Ascending aorta (tissue), 2 donors: ENCODE measurements at regions not wholly inside any gene's neighbourhood (a gene's known extent, or its start where the extent isn't known, plus 50 kb on each side); places are given as distances from the start of the nearest gene placed in this dataset.

Source experiments
- DNase-seq, 2 donors: peaks; one replicate each; pipeline ENCODE4 v3.0.0-alpha.2; 2019; ENCODE audit warnings: low spot score in 2 of 2
- H3K27ac ChIP-seq, 2 donors: fragments of 200-600 bp; sonication (generic); one replicate each; pipeline ENCODE4 v1.5.1; 2016 to 2017; ENCODE audit warnings: mild to moderate bottlenecking in 1 of 2
- H3K27me3 ChIP-seq: fragments of 200-600 bp; sonication (generic); one replicate; pipeline ENCODE4 v1.5.1; 2017
- H3K36me3 ChIP-seq, 2 donors: fragments of 200-600 bp; sonication (generic); one replicate each; pipeline ENCODE4 v1.5.1; 2016
- H3K4me1 ChIP-seq, 2 donors: fragments of 200-600 bp; sonication (generic); one replicate each; pipeline ENCODE4 v1.5.1; 2016 to 2017; ENCODE audit warnings: mild to moderate bottlenecking in 1 of 2
- H3K4me3 ChIP-seq, 2 donors: fragments of 200-600 bp; sonication (generic); one replicate each; pipeline ENCODE4 v1.5.1; 2016 to 2017; ENCODE audit warnings: mild to moderate bottlenecking in 1 of 2
- H3K9me3 ChIP-seq, 2 donors: fragments of 200-600 bp; sonication (generic); one replicate each; pipeline ENCODE4 v1.5.1; 2016
- CTCF ChIP-seq, 3 experiments: fragments of 200-600 bp in 2 of 3; fragments of 450-650 bp in 1 of 3; sonication (generic) in 2 of 3; IDR thresholded peaks; one replicate each; pipeline ENCODE4 v1.5.1; 2016 to 2019; ENCODE audit warnings: antibody characterized with exemption in 3 of 3, mild to moderate bottlenecking in 1 of 3, moderate library complexity in 1 of 3
- intact Hi-C: fragments of 100-400 bp; cut with DNase I; formaldehyde crosslinking; loops from one replicate; pipeline ENCODE4 v1.15.1; 2023

GRCh38 chr11:122271745-122272144, 155.7 kb upstream of the BLID start:
- Histone ChIP-seq H3K9me3 (no peaks in the 10 kb centered on the region), H3K4me3 (no peak overlapping the region), H3K27me3 (no peaks in the 10 kb centered on the region), H3K27ac (no peak overlapping the region), H3K36me3 (peaks cover 0 to 5% of the 10 kb centered on the region in 2 donors), H3K4me1 (peaks cover 4 to 14% of the 10 kb centered on the region in 2 donors)
- intact Hi-C loops = no loop called here
- DNase-seq = no peak
- TF ChIP-seq CTCF (IDR thresholded peaks at IDR 0.05) = no peak

GRCh38 chr11:122271137-122271536, 155.1 kb upstream of the BLID start:
- no peak for TF ChIP-seq CTCF (IDR thresholded peaks at IDR 0.05)
- H3K27me3 ChIP-seq = no peaks in the 10 kb centered on the region
- H3K9me3 ChIP-seq = no peaks in the 10 kb centered on the region
- peaks cover 4 to 14% of the 10 kb centered on the region in 2 donors for H3K4me1 ChIP-seq
- H3K4me3 ChIP-seq = no peak overlapping the region
- DNase-seq = no peak
- intact Hi-C loops = no loop called here
- H3K27ac ChIP-seq = no peak overlapping the region
- peaks cover 0 to 5% of the 10 kb centered on the region in 2 donors for H3K36me3 ChIP-seq

GRCh38 chr11:122270535-122270934, 154.5 kb upstream of the BLID start:
- intact Hi-C loops = no loop called here
- Histone ChIP-seq H3K4me1 (peaks cover 4 to 12% of the 10 kb centered on the region in 2 donors), H3K27ac (no peak overlapping the region), H3K36me3 (peaks cover 0 to 7% of the 10 kb centered on the region in 2 donors), H3K4me3 (no peak overlapping the region), H3K9me3 (no peaks in the 10 kb centered on the region), H3K27me3 (no peaks in the 10 kb centered on the region)
- DNase-seq = no peak
- TF ChIP-seq CTCF (IDR thresholded peaks at IDR 0.05) = no peak

- no peak for DNase-seq
- no peak for TF ChIP-seq CTCF (IDR thresholded peaks at IDR 0.05)
- Histone ChIP-seq H3K36me3 (peaks cover 0 to 8% of the 10 kb centered on the region in 2 donors), H3K4me1 (peaks cover 4 to 11% of the 10 kb centered on the region in 2 donors), H3K4me3 (no peak overlapping the region), H3K27me3 (no peaks in the 10 kb centered on the region), H3K27ac (no peak overlapping the region), H3K9me3 (no peaks in the 10 kb centered on the region)
- intact Hi-C loops = loop anchor here (5.0 kb wide), 1 partner anchor 43 kb away; no protein-coding TSS in a partner anchor
Observed at GRCh38 chr11:122269824-122270223, 153.8 kb upstream of the BLID start.

- Histone ChIP-seq H3K27ac (no peak overlapping the region), H3K4me3 (no peak overlapping the region), H3K36me3 (peaks cover 0 to 8% of the 10 kb centered on the region in 2 donors), H3K9me3 (no peaks in the 10 kb centered on the region), H3K4me1 (peaks cover 0 to 4% of the 10 kb centered on the region in 2 donors), H3K27me3 (no peaks in the 10 kb centered on the region)
- intact Hi-C loops = loop anchor here (5.0 kb wide), 1 partner anchor 41 kb away; no protein-coding TSS in a partner anchor
- no peak for DNase-seq
- TF ChIP-seq CTCF (IDR thresholded peaks at IDR 0.05) = no peak
Observed at GRCh38 chr11:122268601-122269130, 152.7 kb upstream of the BLID start.
